Transverse colon (tissue), 4 donors: ENCODE measurements at regions not wholly inside any gene's neighbourhood (a gene's known extent, or its start where the extent isn't known, plus 50 kb on each side); places are given as distances from the start of the nearest gene placed in this dataset.

Source experiments
- EP300 ChIP-seq: sonication (generic); formaldehyde crosslinking; IDR thresholded peaks from one replicate; pipeline ENCODE4 v1.6.1; 2017; ENCODE audit warnings: antibody characterized with exemption, low read depth
- POLR2A ChIP-seq: fragments of 450-650 bp; IDR thresholded peaks from one replicate; pipeline ENCODE4 v1.6.1; 2016; ENCODE audit warnings: antibody characterized with exemption, mild to moderate bottlenecking, moderate library complexity
- POLR2AphosphoS5 ChIP-seq, 3 donors: sonication (generic); formaldehyde crosslinking; IDR thresholded peaks; one replicate each; pipeline ENCODE4 v1.6.1; 2016; ENCODE audit warnings: antibody characterized with exemption in 3 of 3
- TF ChIP-seq, protein P1 (sequence below), 5 experiments: fragments of 200-600 bp in 3 of 5; fragments of 450-650 bp in 2 of 5; sonication (generic) in 3 of 5; IDR thresholded peaks; 1 replicate in 2 of 5; 2 replicates in 3 of 5; pipeline ENCODE4 v1.5.1; 2016 to 2017; ENCODE audit warnings: antibody characterized with exemption in 5 of 5, inconsistent platforms in 3 of 5, mild to moderate bottlenecking in 2 of 5, moderate library complexity in 1 of 5

DNA sequence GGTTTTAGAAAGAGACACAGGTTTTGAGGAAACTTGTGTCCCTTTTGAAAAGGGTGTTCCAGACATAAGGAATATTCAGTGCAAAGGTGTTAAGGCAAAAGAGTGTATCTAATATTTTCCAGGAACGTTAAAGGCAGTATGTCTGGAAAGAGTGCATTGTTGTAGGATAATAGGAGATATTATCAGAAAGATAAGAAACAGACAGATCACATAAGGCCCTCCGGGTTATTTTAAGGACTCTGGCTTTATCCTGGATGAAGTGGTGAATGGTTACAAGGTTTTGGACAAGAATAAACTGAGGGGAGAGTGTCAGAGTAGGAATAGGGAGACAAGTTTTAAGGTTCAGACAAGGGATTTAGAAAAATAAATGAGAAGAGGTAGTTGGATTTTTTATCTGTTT lies 493.7 kb upstream of the GRM7 start:
- no peak for TF ChIP-seq POLR2A
- TF ChIP-seq, protein P1, sequence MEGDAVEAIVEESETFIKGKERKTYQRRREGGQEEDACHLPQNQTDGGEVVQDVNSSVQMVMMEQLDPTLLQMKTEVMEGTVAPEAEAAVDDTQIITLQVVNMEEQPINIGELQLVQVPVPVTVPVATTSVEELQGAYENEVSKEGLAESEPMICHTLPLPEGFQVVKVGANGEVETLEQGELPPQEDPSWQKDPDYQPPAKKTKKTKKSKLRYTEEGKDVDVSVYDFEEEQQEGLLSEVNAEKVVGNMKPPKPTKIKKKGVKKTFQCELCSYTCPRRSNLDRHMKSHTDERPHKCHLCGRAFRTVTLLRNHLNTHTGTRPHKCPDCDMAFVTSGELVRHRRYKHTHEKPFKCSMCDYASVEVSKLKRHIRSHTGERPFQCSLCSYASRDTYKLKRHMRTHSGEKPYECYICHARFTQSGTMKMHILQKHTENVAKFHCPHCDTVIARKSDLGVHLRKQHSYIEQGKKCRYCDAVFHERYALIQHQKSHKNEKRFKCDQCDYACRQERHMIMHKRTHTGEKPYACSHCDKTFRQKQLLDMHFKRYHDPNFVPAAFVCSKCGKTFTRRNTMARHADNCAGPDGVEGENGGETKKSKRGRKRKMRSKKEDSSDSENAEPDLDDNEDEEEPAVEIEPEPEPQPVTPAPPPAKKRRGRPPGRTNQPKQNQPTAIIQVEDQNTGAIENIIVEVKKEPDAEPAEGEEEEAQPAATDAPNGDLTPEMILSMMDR (IDR thresholded peaks at IDR 0.05), result no peak
- no peak for TF ChIP-seq POLR2AphosphoS5 (IDR thresholded peaks at IDR 0.05)
- no peak for TF ChIP-seq EP300
